GM19193 (cell line): ENCODE measurements at regions not wholly inside any gene's neighbourhood (a gene's known extent, or its start where the extent isn't known, plus 50 kb on each side); places are given as distances from the start of the nearest gene placed in this dataset.

ENCODE experiments used
- POLR2A ChIP-seq: IDR thresholded peaks from 4 replicates; pipeline ENCODE4 v1.6.1; 2011; ENCODE audit not compliant: insufficient read depth, insufficient read length; ENCODE audit errors: extremely low read depth

GRCh38 chr2:121881950-121882349 lies 126.5 kb downstream of the TSN start:
- TF ChIP-seq POLR2A: no peak

- TF ChIP-seq POLR2A: no peak
Observed at GRCh38 chr2:121884078-121884477, 128.6 kb downstream of the TSN start.

- TF ChIP-seq POLR2A: no peak
Observed at GRCh38 chr2:121884511-121884921, 129.1 kb downstream of the TSN start.

GRCh38 chr2:121886059-121886458 lies 130.6 kb downstream of the TSN start:
- no peak for TF ChIP-seq POLR2A

GRCh38 chr2:121887513-121888188 lies 132.2 kb downstream of the TSN start:
- TF ChIP-seq POLR2A: no peak

GRCh38 chr2:121888189-121888557 lies 132.7 kb downstream of the TSN start:
- TF ChIP-seq POLR2A: no peak

GRCh38 chr2:121890041-121890440 lies 134.6 kb downstream of the TSN start:
- no peak for TF ChIP-seq POLR2A

- no peak for TF ChIP-seq POLR2A
Observed at GRCh38 chr2:121895723-121896571, 140.5 kb downstream of the TSN start.

GRCh38 chr2:121897335-121897970 lies 142.0 kb downstream of the TSN start:
- no peak for TF ChIP-seq POLR2A

- no peak for TF ChIP-seq POLR2A
Observed at GRCh38 chr2:121898483-121898882, 143.0 kb downstream of the TSN start.

- TF ChIP-seq POLR2A: no peak
Observed at GRCh38 chr2:121900391-121900790, 144.9 kb downstream of the TSN start.

GRCh38 chr2:121902171-121902591 lies 146.7 kb downstream of the TSN start:
- TF ChIP-seq POLR2A: no peak

GRCh38 chr2:121902616-121903015 lies 147.2 kb downstream of the TSN start:
- TF ChIP-seq POLR2A: no peak

- no peak for TF ChIP-seq POLR2A
Observed at GRCh38 chr2:121903037-121903689, 147.7 kb downstream of the TSN start.

GRCh38 chr2:121904656-121905055 lies 149.2 kb downstream of the TSN start:
- TF ChIP-seq POLR2A: no peak
